C4-2B (cell line): ENCODE measurements at regions not wholly inside any gene's neighbourhood (a gene's known extent, or its start where the extent isn't known, plus 50 kb on each side); places are given as distances from the start of the nearest gene placed in this dataset.
"Not testable (repeated sequence)": the region's sequence is repeated elsewhere in the genome, so short reads cannot be mapped to it uniquely, and the experiment has no call there.

Source experiments
- H3K27ac ChIP-seq: fragments of 450-650 bp; 2 replicates; pipeline ENCODE4 v1.5.1; 2017
- ZFX ChIP-seq: fragments of 450-650 bp; IDR thresholded peaks from 2 replicates; pipeline ENCODE4 v1.6.1; 2017
- TF ChIP-seq, protein P1 (sequence below): fragments of 450-650 bp; conservative IDR thresholded peaks from 2 replicates; pipeline ENCODE4 v1.5.1; 2017; ENCODE audit warnings: mild to moderate bottlenecking

DNA sequence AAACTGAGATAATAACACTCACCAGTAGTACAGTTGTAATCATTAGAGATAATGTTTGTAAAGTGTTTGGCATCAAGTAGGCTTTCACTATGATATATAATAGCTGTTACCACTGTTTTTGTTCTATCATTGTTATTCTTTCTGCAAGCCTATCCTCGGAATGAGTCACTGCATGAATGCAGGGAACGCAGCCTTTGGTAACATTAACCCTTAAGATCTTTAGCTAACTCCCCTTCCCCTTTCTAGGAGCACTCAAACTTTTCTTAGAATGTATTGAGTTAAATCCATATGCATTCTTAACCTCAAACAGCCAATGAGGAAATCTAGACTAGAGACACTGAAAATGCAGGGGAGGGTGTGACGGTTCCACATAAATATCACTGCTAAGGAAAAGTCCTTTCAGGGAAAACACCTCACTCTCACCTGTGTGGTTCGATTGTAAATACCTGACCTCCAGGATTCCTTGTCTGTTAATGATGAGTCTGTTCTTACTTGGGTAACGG lies 467.3 kb downstream of the SETD4 start:
- H3K27ac ChIP-seq: no peak overlapping the region
- no peak for TF ChIP-seq ZFX
- TF ChIP-seq, protein P1, sequence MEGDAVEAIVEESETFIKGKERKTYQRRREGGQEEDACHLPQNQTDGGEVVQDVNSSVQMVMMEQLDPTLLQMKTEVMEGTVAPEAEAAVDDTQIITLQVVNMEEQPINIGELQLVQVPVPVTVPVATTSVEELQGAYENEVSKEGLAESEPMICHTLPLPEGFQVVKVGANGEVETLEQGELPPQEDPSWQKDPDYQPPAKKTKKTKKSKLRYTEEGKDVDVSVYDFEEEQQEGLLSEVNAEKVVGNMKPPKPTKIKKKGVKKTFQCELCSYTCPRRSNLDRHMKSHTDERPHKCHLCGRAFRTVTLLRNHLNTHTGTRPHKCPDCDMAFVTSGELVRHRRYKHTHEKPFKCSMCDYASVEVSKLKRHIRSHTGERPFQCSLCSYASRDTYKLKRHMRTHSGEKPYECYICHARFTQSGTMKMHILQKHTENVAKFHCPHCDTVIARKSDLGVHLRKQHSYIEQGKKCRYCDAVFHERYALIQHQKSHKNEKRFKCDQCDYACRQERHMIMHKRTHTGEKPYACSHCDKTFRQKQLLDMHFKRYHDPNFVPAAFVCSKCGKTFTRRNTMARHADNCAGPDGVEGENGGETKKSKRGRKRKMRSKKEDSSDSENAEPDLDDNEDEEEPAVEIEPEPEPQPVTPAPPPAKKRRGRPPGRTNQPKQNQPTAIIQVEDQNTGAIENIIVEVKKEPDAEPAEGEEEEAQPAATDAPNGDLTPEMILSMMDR: no peak

DNA sequence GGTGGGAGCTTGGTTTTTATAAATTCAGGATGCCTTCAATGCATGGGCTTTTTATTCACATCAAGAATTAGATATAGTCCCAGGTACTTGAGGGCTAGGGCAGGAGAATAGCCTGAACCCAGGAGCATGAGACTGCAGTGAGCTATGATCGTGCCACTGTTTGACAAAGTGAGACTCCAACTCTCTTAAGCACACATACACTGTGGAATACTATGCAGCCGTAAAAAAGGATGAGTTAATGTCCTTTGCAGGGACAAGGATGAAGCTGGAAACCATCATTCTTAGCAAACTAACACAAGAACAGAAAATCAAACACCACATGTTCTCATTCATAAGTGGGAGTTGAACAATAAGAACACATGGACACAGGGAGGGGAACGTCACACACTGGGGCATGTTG lies 470.0 kb downstream of the SETD4 start:
- H3K27ac ChIP-seq: not testable (repeated sequence)

DNA sequence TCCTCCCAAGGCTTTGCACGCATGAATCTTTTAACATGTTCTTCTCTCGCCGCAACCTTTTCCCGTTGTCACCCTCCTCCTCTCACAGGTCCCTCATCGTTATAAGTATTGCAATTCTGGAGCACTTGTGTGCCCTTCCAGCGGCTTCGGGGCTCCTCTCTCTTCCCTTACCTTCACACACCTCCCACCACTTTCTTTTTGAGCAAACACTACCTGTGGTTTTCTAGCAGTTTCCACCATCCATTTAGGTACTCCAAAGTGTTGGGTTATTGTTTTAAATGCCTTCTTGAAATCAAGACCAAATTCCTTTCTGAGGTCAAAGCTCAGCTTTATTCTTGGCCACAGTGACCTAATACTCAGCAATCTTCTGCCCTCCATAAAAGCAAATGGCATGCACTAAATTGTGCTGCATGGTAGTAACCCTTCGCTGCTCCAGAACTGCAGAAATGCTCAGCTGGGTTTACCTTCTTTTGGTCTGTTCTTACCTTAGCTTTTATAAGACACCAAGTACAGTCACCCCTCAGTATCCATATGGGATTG lies 472.4 kb downstream of the SETD4 start:
- no peak overlapping the region for H3K27ac ChIP-seq
- TF ChIP-seq, protein P1: no peak
- TF ChIP-seq ZFX: no peak

DNA sequence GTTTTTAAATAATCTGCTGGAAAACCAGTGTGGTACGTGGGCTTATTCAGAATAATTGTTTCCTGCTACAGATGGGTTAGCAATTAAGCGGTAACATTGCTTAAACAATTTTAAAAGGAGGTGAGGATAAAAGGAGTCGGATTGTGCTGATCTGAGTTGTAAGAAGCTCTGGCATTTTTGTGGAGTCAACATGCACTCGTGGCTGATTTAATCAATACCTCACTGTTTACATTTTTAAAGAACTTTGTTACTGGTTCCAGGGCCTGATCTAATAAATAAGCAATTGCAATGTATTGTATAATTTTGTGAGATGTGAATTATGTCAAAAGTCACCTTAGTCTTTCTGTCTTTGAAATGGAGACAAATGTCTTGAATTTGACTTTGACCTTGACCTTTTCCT lies 474.0 kb downstream of the SETD4 start:
- TF ChIP-seq, protein P1: no peak
- TF ChIP-seq ZFX: no peak
- H3K27ac ChIP-seq: no peak overlapping the region

DNA sequence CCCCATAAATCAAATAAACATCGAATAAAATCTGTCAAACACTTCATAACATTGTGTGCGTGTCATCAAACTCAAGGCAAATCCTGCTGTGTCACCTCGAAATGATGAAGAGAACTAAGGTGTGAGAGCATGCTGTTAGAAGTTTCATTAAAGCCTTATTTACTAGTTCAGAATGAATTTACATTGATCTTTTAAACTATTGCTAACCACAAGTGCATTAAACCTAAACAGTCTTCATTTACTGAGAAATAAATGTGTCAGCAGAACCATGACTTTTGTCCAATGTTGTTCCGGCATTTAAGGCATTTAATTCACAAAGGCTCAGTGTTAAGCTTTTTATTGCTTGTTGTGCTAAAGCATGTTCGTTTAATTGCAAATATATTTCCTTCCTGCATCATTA lies 474.4 kb downstream of the SETD4 start:
- no peak overlapping the region for H3K27ac ChIP-seq
- TF ChIP-seq ZFX: no peak
- TF ChIP-seq, protein P1: no peak

DNA sequence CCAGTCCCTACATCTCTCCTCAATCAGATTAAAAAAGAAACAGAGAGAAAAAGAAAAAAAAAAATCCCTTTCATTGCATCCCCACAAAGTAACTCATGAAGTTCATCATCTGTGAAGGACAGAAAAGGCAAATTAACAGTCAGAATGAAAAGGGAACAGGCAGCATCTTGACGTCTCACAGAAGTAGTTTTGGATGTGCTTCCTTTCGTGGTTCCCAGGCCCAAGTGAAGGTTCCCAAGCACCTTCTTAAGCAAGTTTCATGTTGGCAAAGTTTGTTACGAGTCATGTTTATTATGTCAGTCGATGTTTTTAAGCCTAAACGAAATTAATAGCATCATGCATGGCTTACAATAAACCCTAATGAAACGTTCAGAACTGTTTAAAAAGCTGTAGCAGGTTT lies 475.2 kb downstream of the SETD4 start:
- no peak for TF ChIP-seq ZFX
- no peak overlapping the region for H3K27ac ChIP-seq

DNA sequence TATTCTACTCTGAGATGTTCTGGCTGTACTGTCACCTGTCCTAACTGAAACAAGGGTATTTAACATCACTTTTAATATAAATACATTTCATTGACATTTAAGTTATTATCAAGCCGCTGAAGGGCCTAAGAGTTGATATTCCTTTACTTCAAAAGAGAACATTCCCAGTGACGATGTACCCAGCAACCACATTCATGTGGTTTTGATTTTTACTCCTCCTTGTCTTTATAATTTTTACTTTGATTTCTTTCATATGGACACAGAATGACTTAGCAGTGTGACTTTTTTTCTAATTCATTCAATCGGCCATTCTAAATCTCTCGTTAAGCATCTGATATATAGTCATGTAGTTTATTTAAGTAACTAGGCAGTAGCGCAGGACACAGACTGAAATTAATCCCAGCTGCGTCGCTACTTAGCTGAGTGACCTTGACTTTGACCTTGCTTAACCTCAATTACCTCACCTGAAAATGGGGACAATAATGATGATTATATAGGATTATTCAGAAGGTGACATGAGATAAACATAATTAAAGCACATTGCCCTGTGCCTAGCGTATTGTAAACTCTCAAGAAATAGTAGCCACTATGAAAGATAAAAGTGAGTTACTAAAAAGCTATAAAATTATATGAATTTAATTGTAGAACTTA lies 476.6 kb downstream of the SETD4 start:
- TF ChIP-seq, protein P1: no peak
- no peak for TF ChIP-seq ZFX
- no peak overlapping the region for H3K27ac ChIP-seq

DNA sequence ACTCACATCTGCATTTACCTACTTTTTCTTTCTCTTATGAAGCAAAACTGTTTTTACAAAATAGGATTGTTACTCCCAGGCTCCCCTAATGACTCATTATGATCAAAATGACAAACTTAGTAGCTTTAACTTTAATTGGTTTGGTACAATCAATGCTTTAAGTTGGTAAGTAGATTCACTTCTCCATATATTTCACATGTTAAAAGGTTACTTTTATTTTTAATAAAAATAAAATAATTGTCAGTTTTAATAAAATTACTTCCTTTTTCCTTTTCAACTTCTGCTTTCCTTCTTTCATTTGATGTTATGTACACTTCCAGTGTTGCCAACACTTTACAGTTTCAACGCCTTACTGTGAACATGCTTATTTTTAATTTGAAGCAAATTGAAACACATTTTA lies 477.6 kb downstream of the SETD4 start:
- TF ChIP-seq ZFX: no peak
- TF ChIP-seq, protein P1: no peak
- H3K27ac ChIP-seq: no peak overlapping the region
